Activated CD8-positive, alpha-beta memory T cell treated with anti-CD3 and anti-CD28 coated beads for 4 hours (primary cell): ENCODE measurements at regions not wholly inside any gene's neighbourhood (a gene's known extent, or its start where the extent isn't known, plus 50 kb on each side); places are given as distances from the start of the nearest gene placed in this dataset.
"Not testable (repeated sequence)": the region's sequence is repeated elsewhere in the genome, so short reads cannot be mapped to it uniquely, and the experiment has no call there.

Experiments used
- DNase-seq, 2 donors: peaks; one replicate each; pipeline ENCODE4 v3.0.0-alpha.2; 2020; ENCODE audit warnings: low read depth in 2 of 2

- DNase-seq, result no peak
These were observed 992.7 kb upstream of the USP15 start for GRCh38 chr12:61267474-61267873.

DNA sequence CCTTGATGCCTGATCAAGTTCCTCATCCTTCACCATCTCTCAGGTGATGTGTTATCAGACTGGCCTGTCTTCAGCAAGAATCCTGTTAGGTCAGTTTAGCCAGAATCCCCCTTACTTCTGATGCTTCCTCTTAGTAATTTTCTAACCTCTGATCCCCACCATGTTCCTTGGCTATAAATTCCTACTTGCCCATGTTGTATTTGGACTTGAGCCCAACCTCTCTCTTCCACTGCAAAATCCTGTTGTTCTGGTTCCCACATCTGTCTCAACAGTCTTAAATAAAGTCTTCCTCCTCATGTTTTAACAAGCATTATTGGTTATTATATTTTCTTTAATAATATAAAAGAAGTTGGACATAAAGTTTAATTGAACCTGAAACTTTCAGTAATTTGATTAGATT, 987.8 kb upstream of the USP15 start:
- DNase-seq, result no peak

GRCh38 chr12:61282790-61283575, 977.2 kb upstream of the USP15 start:
- DNase-seq, result no peak

DNA sequence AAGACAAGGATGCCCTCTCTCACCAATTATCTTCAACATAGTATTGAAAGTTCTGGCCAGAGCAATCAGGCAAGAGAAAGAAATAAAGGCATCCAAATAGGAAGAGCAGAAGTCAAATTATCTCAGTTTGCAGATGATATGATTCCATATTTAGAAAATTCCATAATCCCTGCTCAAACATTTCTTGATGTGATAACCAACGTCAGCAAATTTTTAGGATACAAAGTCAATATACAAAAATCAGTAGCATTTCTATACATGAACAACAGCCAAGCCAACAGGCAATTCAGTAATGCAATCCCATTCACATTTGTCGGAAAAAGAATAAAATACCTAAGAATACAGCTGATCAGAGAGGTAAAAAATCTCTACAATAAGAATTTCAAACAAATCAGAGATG, 969.7 kb upstream of the USP15 start:
- no peak for DNase-seq

GRCh38 chr12:61291647-61292046, 968.6 kb upstream of the USP15 start:
- no peak for DNase-seq

DNA sequence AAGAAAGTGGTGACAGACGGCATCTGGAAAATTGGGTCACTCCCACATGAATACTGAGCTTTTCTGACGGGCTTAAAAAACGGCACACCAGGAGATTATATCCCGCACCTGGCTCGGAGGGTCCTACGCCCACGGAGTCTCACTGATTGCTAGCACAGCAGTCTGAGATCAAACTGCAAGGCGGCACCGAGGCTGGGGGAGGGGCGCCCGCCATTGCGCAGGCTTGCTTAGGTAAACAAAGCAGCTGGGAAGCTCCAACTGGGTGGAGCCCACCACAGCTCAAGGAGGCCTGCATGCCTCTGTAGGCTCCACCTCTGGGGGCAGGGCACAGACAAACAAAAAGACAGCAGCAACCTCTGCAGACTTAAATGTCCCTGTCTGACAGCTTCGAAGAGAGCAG, 966.2 kb upstream of the USP15 start:
- not testable (repeated sequence) for DNase-seq

- no peak for DNase-seq
These were observed 958.4 kb upstream of the USP15 start for GRCh38 chr12:61301817-61302216.

- DNase-seq, result no peak
These were observed 957.9 kb upstream of the USP15 start for GRCh38 chr12:61302282-61302681.

- no peak for DNase-seq
These were observed 952.0 kb upstream of the USP15 start for GRCh38 chr12:61308220-61308619.

- no peak for DNase-seq
These were observed 948.8 kb upstream of the USP15 start for GRCh38 chr12:61311413-61311812.

DNA sequence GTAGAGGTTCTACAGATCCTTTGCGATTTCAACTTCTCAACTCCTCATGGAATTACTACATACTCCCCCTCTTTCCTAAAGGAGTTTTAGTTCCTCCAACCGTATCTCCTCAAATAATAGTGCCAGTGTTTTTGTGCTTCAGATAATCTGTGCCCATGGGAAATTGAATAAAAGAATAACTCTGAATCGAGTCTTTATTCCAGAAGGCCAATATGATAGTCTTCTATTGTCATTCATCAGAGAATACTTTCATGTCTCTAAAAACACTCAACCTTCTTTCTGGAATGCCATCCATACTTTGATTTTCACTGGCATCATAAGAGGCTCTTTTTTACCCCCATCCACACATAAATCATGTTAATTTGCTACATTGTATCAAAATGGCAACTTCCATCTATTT, 911.3 kb upstream of the USP15 start:
- no peak for DNase-seq

DNA sequence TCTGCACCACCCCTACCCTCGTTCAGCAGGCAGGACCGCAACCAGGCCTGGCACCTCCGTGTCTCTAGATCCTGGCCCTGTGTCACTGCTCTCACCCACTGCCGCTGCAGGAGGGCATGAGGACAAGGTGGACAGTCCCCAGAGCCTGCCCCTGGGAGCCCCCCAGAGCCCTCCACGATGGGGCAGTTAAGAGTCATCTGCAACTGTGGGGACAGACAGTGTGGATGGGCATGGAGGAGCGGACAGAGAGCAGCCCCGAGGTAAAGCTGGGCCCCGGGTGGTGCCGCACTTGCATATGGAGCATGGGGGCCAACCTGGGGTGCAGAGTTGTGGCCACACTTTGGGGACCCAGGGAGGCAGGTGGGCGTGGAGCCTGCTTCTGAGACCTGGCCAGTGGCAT, 905.1 kb upstream of the USP15 start:
- DNase-seq, result no peak

DNA sequence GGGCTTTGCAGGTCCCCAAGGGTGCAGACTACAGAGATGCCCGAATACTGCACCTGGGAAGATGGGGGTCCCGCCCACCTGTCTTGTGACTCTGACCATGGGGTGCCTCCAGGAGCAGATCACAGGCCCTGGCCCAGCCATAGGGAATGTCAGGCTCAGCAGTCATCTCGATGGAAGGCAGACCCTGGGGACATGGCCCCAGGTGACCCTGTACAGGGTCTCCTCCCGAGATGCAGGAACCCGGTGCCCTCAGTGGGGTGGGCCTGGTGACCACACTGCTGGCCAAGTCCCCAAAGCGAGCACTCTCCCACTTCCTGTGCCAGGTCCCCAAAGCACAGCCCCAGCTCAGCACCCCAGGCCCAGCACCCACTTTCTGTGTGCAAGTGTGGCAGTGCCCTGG, 903.7 kb upstream of the USP15 start:
- no peak for DNase-seq

GRCh38 chr12:61357496-61357895, 902.7 kb upstream of the USP15 start:
- no peak for DNase-seq

- no peak for DNase-seq
These were observed 898.2 kb upstream of the USP15 start for GRCh38 chr12:61362037-61362436.

DNA sequence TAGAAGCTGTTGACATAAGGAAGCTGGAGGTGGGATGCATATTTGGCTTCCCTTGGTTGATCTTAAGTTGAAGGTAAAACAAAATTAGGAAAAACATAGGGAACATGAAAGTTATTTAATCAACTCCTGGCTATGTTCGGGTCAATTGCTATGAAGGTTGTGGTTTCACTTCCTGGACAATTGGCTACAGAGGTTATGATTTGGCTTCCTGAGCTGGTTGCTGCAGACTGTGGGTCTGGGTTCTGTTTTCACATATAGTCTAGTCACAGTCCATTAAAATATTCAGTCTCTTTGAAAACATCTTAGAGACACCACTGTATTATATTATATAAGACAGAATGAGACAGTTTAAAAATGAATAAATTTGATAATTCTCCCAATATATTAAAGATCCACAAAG, 895.2 kb upstream of the USP15 start:
- DNase-seq, result no peak

GRCh38 chr12:61367281-61367785, 892.9 kb upstream of the USP15 start:
- DNase-seq, result no peak

- no peak for DNase-seq
These were observed 890.8 kb upstream of the USP15 start for GRCh38 chr12:61369241-61369910.

GRCh38 chr12:61384511-61384910, 875.7 kb upstream of the USP15 start:
- DNase-seq, result no peak

DNA sequence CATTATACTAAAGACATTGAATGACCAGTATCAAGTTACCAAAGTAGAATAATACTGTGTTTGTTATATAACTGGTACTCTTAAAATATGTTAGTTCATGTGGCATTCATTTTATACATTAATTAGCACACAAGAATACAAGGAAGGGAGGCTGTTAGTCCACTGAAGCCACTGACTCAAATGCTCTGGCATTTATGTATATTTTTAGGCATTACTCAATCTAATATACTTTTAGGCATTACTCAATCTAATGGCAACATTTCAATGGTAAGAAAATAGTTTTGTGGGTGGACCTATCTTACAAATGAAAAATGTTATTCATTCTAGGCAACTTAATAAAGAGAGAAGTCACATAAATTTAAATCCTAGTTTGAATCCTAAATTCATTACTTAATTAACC, 874.4 kb upstream of the USP15 start:
- DNase-seq, result no peak

- DNase-seq, result no peak
These were observed 862.5 kb upstream of the USP15 start for GRCh38 chr12:61397668-61398067.

DNA sequence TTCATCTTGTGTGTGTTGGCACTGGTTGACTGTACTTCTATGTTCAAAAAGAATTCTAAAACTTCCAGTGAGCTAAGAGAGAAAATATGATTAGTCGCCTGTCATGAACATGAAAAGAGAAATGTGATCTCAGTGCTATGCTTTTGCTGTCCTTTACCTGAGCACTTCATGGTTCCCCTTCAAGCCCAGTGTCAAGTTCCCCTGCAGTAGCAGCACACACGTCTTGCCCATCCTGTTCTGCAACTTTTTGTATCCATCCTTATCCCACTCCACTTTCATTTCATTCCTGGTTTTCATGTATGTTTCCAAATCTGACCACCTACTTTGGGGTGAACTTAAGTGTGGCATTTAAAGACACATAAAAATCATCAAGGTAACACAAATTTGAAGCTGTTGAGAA, 848.0 kb upstream of the USP15 start:
- no peak for DNase-seq

DNA sequence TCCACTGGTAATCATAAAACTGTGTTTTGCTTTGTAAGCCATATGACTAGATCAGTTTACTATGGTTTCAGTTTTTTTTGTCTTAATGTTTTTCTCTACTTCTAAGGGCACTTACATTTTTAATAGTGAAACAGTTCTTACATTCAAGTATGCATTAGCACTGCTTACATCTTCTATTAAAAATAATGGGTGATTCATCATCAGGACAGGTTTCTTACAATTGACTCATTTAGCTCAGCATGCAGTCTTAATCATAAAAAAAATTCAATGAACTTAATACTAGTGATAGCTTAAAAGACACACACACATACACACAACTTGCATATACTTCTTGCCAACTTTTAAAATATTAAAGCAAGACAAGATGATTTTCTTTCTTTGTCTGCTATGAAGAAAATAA, 845.7 kb upstream of the USP15 start:
- DNase-seq, result no peak
